ENCODE measurements at regions not wholly inside any gene's neighbourhood (a gene's known extent, or its start where the extent isn't known, plus 50 kb on each side); places are given as distances from the start of the nearest gene placed in this dataset.

DNA sequence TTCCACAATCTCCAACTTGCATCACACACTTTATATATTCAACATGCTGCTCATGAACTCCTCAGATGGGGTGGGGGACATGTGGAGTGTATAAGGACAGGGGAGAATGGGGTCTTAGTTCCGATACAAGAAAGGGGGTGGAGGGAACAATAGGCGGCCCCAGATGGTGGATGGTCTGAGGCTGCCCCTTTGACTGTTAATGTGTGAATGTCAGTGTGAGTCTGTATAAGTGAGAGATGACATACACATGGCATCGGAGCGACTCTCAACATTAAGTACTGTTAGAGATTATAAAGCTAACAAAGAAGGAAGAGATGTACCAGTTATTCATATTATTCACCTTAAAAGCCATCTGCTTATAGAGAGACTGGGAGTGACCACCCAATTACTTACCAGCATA lies 193.1 kb downstream of the AXIN2 start:
- TF ChIP-seq SP1 (IDR thresholded peaks at IDR 0.05) = no peak
- no peak for TF ChIP-seq FOXK2 (IDR thresholded peaks at IDR 0.05)
- TF ChIP-seq ZNF384 (IDR thresholded peaks at IDR 0.05) = no peak
- TF ChIP-seq BHLHE40 (IDR thresholded peaks at IDR 0.05; ENCODE audit: borderline replicate concordance) = no peak
- TF ChIP-seq ARNT (IDR thresholded peaks at IDR 0.05) = no peak
- TF ChIP-seq PKNOX1 (IDR thresholded peaks at IDR 0.05) = no peak
- no peak for TF ChIP-seq SUZ12 (IDR thresholded peaks at IDR 0.05)

Data from HEK293T (cell line).